ENCODE measurements at regions not wholly inside any gene's neighbourhood (a gene's known extent, or its start where the extent isn't known, plus 50 kb on each side); places are given as distances from the start of the nearest gene placed in this dataset.

DNA sequence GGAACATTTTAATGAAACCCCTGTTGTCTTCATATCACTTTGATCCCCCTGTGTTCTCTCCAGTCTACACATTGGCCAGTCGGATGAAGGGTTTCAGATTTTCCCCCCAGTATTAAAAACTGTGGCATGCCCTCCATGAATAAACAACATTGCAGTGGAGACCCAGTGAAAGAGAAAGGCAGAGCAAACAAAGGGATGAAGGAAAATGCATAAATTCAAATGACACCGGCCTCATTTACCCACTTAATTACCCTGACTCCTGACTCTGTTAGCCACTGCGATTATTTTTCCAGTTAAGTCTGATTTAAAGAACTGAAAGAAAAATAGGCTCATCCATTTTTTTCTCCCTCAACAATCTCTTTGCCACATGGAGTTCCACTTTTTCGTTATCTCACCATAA is 569.2 kb downstream of the TFAP2B start:
- TF ChIP-seq POLR2AphosphoS5 (IDR thresholded peaks at IDR 0.05) = no peak
- TF ChIP-seq, protein P1, sequence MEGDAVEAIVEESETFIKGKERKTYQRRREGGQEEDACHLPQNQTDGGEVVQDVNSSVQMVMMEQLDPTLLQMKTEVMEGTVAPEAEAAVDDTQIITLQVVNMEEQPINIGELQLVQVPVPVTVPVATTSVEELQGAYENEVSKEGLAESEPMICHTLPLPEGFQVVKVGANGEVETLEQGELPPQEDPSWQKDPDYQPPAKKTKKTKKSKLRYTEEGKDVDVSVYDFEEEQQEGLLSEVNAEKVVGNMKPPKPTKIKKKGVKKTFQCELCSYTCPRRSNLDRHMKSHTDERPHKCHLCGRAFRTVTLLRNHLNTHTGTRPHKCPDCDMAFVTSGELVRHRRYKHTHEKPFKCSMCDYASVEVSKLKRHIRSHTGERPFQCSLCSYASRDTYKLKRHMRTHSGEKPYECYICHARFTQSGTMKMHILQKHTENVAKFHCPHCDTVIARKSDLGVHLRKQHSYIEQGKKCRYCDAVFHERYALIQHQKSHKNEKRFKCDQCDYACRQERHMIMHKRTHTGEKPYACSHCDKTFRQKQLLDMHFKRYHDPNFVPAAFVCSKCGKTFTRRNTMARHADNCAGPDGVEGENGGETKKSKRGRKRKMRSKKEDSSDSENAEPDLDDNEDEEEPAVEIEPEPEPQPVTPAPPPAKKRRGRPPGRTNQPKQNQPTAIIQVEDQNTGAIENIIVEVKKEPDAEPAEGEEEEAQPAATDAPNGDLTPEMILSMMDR (IDR thresholded peaks at IDR 0.05) = no peak
